Lung (tissue), 11 donors: ENCODE measurements at regions not wholly inside any gene's neighbourhood (a gene's known extent, or its start where the extent isn't known, plus 50 kb on each side); places are given as distances from the start of the nearest gene placed in this dataset.

ENCODE experiments used
- ATAC-seq: fragments of 200-7000 bp; cut with Tn5 transposase; one replicate; pipeline ENCODE4 v1.9.1; 2020; ENCODE audit warnings: moderate number of reproducible peaks; ENCODE audit not compliant: insufficient read depth, low FRiP score
- DNase-seq, 3 donors: peaks; one replicate each; pipeline ENCODE4 v3.0.0-alpha.2; 2013 to 2017
- H3K27ac ChIP-seq, 2 donors: one replicate each; pipeline ENCODE4 v1.5.1; 2013; ENCODE audit warnings: mild to moderate bottlenecking in 2 of 2, moderate library complexity in 2 of 2, control low read depth in 1 of 2, inconsistent platforms in 1 of 2, low read depth in 1 of 2, low read length in 1 of 2
- H3K27me3 ChIP-seq, 3 donors: one replicate each; pipeline ENCODE4 v1.5.1; 2013; ENCODE audit warnings: low read length in 2 of 3; ENCODE audit not compliant: control insufficient read depth in 3 of 3, insufficient read depth in 3 of 3
- H3K36me3 ChIP-seq, 4 donors: one replicate each; pipeline ENCODE4 v1.5.1; 2013; ENCODE audit warnings: low read length in 4 of 4, mild to moderate bottlenecking in 1 of 4, moderate library complexity in 1 of 4; ENCODE audit not compliant: control insufficient read depth in 4 of 4, insufficient read depth in 4 of 4
- H3K4me1 ChIP-seq, 5 donors: one replicate each; pipeline ENCODE4 v1.5.1; 2013; ENCODE audit warnings: low read length in 5 of 5, mild to moderate bottlenecking in 2 of 5, moderate library complexity in 1 of 5; ENCODE audit not compliant: control insufficient read depth in 5 of 5, insufficient read depth in 5 of 5
- H3K4me3 ChIP-seq: one replicate; pipeline ENCODE4 v1.5.1; 2013; ENCODE audit warnings: mild to moderate bottlenecking, control low read depth, moderate library complexity
- H3K9ac ChIP-seq, 2 donors: one replicate each; pipeline ENCODE4 v1.5.1; 2013; ENCODE audit warnings: low read length in 2 of 2, control low read depth in 1 of 2; ENCODE audit not compliant: insufficient read depth in 1 of 2
- H3K9me3 ChIP-seq, 4 donors: one replicate each; pipeline ENCODE4 v1.5.1; 2013; ENCODE audit warnings: low read length in 3 of 4, mild to moderate bottlenecking in 1 of 4, moderate library complexity in 1 of 4; ENCODE audit not compliant: control insufficient read depth in 4 of 4, insufficient read depth in 3 of 4
- WGBS, 2 donors: extraction: QIAGEN DNeasy Blood & Tissue Kit; methylation state at CpG; one replicate each; pipeline ENCODE4 v1.1.7; 2013; 5-methylcytosine and 5-hydroxymethylcytosine counted together
- TF ChIP-seq, protein P1 (sequence below): IDR thresholded peaks from 2 replicates; pipeline ENCODE4 v1.5.1; 2012; ENCODE audit warnings: mild to moderate bottlenecking; ENCODE audit errors: control extremely low read depth, extremely low read depth
- donor health status: control.
- donor health status: control.
- donor health status: Bipolar disorder and iron deficiency.
- donor health status: healthy.
- donor health status: DM: yes; HTN: yes; CAD: no.

DNA sequence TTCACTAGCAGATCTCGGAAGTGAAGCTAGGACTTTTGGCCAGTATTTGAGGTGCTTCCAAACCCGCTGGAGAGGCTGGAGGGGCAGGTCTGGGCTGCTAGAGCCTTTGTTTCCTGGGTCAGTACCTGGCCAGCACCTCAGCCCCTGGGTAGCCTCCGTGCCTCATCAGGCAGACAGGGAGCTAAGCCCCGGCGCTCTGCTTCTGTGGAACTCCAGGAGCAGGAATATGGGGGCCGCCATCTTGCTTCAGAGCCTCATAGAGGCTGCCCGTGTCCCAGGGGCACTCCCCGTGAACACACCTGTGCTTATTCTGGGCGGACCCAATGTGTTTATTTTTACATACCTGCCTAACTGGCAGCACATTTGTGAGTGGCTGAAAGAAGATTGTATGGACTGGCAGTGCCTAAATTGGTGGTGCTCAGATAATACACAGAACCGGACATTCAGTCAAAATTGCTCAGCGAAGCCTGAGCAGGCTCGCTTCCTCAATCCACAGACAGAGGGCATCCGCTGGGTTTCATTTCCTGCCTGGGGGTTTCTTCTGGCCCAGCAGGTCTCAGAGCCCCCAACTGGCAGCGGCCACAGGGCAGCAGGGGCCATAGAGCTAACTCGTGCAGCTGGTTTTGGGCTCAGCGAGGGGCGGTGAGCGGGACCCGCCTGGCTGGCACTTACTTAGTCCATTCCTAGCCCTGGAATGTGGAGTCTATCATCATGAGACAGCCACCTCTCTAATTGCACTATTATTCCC, 176.8 kb upstream of the ALKAL2 start:
- TF ChIP-seq, protein P1, sequence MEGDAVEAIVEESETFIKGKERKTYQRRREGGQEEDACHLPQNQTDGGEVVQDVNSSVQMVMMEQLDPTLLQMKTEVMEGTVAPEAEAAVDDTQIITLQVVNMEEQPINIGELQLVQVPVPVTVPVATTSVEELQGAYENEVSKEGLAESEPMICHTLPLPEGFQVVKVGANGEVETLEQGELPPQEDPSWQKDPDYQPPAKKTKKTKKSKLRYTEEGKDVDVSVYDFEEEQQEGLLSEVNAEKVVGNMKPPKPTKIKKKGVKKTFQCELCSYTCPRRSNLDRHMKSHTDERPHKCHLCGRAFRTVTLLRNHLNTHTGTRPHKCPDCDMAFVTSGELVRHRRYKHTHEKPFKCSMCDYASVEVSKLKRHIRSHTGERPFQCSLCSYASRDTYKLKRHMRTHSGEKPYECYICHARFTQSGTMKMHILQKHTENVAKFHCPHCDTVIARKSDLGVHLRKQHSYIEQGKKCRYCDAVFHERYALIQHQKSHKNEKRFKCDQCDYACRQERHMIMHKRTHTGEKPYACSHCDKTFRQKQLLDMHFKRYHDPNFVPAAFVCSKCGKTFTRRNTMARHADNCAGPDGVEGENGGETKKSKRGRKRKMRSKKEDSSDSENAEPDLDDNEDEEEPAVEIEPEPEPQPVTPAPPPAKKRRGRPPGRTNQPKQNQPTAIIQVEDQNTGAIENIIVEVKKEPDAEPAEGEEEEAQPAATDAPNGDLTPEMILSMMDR, result no peak
- WGBS, 2 donors, result 87 to 91% methylated on average over 19 of the region's 19 CpGs
- ATAC-seq (no peak), DNase-seq (no peak)
- H3K36me3 ChIP-seq, result no peaks in the 10 kb centered on the region
- H3K4me3 ChIP-seq, result no peak overlapping the region
- peaks cover 0 to 4% (median 0%) of the 10 kb centered on the region in 4 donors for H3K9me3 ChIP-seq
- no peak overlapping the region for H3K27ac ChIP-seq
- H3K27me3 ChIP-seq, result peaks cover 8 to 23% (median 13%) of the 10 kb centered on the region in 3 donors
- H3K4me1 ChIP-seq, result peaks cover 0 to 13% (median 0%) of the 10 kb centered on the region in 5 donors
- H3K9ac ChIP-seq, result no peak overlapping the region

DNA sequence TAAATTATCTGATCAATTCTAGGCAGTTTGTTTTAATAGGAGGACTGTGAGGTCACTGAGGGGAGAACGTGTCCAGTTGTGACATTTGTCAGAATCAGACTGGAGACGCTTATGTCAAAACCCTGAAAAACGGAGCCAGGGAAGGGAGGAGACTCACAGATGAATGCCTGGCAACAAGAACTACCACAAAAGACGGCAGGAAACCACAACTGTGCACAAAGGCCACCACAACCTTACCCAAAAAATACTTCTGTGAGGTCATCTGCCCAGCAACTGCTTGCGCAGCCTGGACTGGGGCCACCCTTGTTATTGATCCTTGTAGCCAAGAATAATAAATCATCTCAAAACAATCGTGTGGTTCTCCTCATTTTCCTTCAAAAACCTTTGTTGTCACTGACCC, 173.0 kb upstream of the ALKAL2 start:
- Histone ChIP-seq H3K27ac (no peak overlapping the region), H3K4me3 (no peak overlapping the region), H3K9ac (no peak overlapping the region), H3K9me3 (no peaks in the 10 kb centered on the region), H3K36me3 (no peaks in the 10 kb centered on the region), H3K27me3 (peaks cover 0 to 5% (median 0%) of the 10 kb centered on the region in 3 donors), H3K4me1 (peaks cover 0 to 7% (median 0%) of the 10 kb centered on the region in 5 donors)
- DNase-seq (no peak), ATAC-seq (peak; percentile 65)
- 21 to 40% methylated on average over 6 of the region's 6 CpGs for WGBS, 2 donors
- TF ChIP-seq, protein P1, result no peak

GRCh38 chr2:459931-460330, 172.0 kb upstream of the ALKAL2 start:
- Histone ChIP-seq H3K4me1 (peaks cover 0 to 7% (median 0%) of the 10 kb centered on the region in 5 donors), H3K4me3 (no peak overlapping the region), H3K27ac (no peak overlapping the region), H3K27me3 (no peaks in the 10 kb centered on the region), H3K9ac (no peak overlapping the region), H3K9me3 (no peaks in the 10 kb centered on the region), H3K36me3 (no peaks in the 10 kb centered on the region)
- TF ChIP-seq, protein P1, result no peak
- WGBS, 2 donors, result 50 to 64% methylated on average over 4 of the region's 4 CpGs
- no peak for ATAC-seq
- DNase-seq, result peak in 2 of 3 donors; percentile 35 to 46
